Activated gamma-delta T cell (primary cell): ENCODE measurements at regions not wholly inside any gene's neighbourhood (a gene's known extent, or its start where the extent isn't known, plus 50 kb on each side); places are given as distances from the start of the nearest gene placed in this dataset.
"Not testable (repeated sequence)": the region's sequence is repeated elsewhere in the genome, so short reads cannot be mapped to it uniquely, and the experiment has no call there.

ENCODE experiments used
- DNase-seq: peaks from one replicate; lab custom pipeline; 2025; lab: John Stamatoyannopoulos, UW

DNA sequence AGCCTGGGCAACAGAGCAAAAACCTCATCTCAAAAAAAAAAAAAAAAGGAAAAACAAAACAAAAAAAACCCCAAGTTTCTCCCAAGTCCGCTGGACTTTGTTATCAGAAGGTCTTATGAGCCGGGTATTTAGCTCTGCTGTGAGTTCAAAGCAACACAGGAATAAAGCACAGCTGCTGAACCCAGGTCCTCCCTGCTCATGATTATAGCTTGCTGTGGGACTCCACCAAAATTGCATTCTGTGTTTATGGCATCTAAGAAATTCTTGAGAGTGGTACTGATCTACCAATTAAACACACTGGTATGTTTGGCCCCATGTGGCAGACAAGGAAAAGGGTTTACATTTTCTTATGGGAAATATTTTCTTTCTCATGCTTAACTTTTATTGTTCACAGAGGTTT, 93.6 kb upstream of the NEDD9 start:
- no peak for DNase-seq

DNA sequence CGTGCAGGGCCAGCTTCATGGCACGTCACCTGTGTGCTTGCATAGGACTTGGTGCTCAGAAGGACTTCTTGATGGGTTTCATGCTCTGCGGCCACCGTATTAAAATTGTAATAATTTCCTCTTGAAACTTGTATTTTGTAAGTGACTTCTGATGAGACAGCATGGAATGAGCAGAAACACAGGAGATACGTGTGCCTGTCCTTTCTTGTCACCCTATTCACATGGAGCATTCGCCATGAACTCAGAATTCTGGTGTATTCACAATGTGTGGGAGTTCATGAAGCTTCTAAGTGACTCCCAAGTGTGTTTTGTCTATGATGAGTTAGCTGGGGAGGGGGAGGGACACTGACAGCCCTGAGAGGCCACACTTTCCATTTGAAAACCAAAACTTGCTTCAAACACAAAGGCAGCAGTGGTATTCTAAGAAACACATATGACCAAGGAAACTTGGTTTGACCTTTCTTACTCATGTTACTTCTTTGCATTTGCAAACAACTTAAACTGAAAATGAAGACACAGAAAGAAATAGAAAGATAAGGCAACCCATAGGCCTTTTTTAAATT, 92.1 kb upstream of the NEDD9 start:
- no peak for DNase-seq

GRCh38 chr6:11323666-11324452, 91.4 kb upstream of the NEDD9 start:
- DNase-seq: no peak

GRCh38 chr6:11322252-11322885, 89.9 kb upstream of the NEDD9 start:
- no peak for DNase-seq

- DNase-seq: no peak
Measured at GRCh38 chr6:11320914-11321597, 88.6 kb upstream of the NEDD9 start.

GRCh38 chr6:11318835-11319813, 86.7 kb upstream of the NEDD9 start:
- no peak for DNase-seq

GRCh38 chr6:11317885-11318771, 85.7 kb upstream of the NEDD9 start:
- DNase-seq: no peak

DNA sequence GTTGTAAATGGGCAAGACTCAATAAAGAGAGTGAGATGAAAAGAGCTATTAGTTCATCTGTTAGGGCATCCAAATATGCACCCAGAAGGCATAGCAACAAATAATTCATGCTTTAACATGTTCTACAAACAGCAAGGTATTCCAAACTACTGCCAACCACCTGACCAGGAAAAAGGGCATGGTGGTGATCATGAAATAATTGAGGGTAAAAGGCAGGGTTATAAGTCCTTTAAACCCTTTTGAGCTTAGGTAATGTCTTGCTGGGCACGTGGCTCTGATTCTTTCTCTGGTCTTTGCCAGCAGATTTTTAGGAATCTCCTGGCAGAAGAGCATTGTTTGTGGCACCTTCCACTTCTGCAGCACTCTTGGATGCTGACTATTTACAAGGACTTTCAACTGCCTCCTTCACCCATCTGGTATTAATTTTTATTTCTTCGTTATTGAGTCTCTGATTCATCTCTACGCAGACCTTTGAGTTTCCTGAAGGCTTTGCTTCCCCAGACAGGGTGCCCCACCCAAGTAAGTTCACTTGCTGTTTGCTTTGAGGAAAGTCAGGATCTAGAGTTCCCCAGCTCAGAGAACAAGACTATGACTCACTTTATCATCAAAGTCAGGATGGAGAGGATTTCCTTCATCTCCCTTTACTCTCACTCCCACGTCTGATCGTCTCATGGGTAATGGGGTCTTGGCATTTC, 83.4 kb upstream of the NEDD9 start:
- no peak for DNase-seq

DNA sequence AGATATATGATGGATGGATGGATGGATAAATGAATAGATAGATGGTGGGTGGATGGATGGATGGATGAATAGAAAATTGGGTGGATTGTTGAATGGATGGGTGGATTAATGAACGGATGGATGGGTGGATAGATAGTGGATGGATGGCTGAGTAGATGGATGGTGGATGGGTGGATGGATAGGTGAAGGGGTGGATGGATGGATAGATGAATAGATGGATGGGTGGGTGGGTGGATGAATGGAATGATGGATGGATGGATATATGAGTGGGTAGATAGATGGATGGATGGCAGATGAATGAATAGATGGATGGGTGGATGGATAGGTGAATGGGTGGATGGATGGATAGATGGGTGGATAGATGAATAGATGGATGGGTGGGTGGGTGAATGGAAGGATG, 80.7 kb upstream of the NEDD9 start:
- DNase-seq: no peak

DNA sequence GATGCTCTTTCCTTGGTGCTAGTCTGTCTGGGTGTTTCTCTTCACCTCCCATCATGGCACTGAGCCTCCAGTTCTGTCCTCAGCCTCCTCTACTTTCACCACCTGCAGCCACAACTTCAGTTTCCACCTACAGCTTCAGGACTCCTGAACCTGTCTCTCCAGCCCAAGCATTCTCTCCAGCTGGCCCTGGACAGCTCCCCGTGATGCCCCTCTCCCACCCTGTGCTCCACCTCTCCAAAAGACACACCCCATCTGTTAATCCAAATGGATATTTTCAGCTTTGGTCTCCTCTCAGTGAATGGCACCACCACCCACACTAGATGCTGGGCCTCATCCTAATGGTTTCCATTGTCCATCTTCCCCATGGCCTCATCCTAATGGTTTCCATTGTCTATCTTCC, 79.5 kb upstream of the NEDD9 start:
- no peak for DNase-seq

- DNase-seq: no peak
Measured at GRCh38 chr6:11309947-11310665, 77.6 kb upstream of the NEDD9 start.

GRCh38 chr6:11307226-11307625, 74.8 kb upstream of the NEDD9 start:
- no peak for DNase-seq

DNA sequence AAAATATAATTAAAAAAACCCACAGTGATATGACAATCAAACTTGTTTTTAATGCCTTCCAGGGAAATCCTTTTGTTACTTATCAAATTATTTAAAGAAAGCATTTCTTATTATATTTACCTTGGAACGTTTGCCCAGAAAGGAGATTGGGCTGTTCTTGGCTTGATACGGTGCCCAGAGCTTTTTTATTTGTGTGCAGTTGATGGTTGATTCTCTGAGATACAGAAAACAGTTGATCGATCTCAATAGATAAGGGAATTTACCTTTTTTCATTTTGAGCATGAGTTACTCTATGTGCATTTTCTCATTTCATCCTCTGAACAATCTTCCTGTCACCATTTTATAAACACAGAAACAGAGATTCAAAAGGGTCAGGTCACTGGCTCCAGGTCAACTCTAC, 72.5 kb upstream of the NEDD9 start:
- DNase-seq: no peak

GRCh38 chr6:11299876-11300428, 67.5 kb upstream of the NEDD9 start:
- DNase-seq: not testable (repeated sequence)

DNA sequence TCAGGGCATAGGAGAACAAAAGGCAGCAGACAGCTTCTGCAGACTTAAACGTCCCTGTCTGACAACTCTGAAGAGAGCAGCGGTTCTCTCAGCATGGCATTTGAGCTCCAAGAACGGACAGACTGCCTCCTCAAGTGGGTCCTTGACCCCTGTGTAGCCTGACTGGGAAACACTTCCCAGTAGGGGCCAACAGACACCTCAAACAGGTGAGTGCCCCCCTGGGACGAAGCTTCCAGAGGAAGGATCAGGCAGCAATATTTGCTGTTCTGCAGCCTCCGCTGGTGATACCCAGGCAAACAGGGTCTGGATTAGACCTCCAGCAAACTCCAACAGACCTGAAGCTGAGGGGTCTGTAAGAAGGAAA, 66.9 kb upstream of the NEDD9 start:
- not testable (repeated sequence) for DNase-seq

GRCh38 chr6:11298651-11299420, 66.4 kb upstream of the NEDD9 start:
- no peak for DNase-seq

DNA sequence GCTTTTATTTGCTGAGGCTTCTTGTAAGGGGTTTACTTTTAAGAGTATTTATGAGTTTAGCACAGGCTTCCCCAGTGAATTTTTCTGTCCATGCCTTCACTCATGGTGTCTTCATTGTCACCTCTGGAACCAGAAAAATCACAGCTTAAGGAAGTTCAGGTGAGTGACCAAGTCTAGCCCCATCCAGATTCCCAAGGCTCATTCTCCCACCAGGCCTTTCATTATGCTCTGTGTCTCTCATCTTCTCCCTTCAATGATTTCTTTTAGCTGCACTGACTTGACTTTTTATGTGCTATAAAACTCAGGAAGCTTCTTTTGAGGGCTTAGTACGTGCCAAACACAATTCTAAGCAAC, 64.9 kb upstream of the NEDD9 start:
- no peak for DNase-seq
